Transverse colon (tissue), 4 donors: ENCODE measurements at regions not wholly inside any gene's neighbourhood (a gene's known extent, or its start where the extent isn't known, plus 50 kb on each side); places are given as distances from the start of the nearest gene placed in this dataset.

ENCODE experiments used
- DNase-seq: peaks from one replicate; pipeline ENCODE4 v3.0.0-alpha.2; 2019
- H3K27ac ChIP-seq, 4 donors: fragments of 200-600 bp; sonication (generic); 2 replicates each; pipeline ENCODE4 v1.5.1; 2016 to 2018; ENCODE audit warnings: inconsistent platforms in 4 of 4
- H3K27me3 ChIP-seq: fragments of 200-600 bp; sonication (generic); 2 replicates; pipeline ENCODE4 v1.5.1; 2017; ENCODE audit warnings: inconsistent platforms
- H3K36me3 ChIP-seq, 4 donors: fragments of 200-600 bp; sonication (generic); 2 replicates each; pipeline ENCODE4 v1.5.1; 2017 to 2019; ENCODE audit warnings: inconsistent platforms in 4 of 4
- H3K4me1 ChIP-seq, 4 donors: fragments of 200-600 bp; sonication (generic); 2 replicates each; pipeline ENCODE4 v1.5.1; 2017 to 2020; ENCODE audit warnings: inconsistent platforms in 4 of 4
- H3K4me3 ChIP-seq, 4 donors: fragments of 200-600 bp; sonication (generic); 1 replicate in 1 of 4; 2 replicates in 3 of 4; pipeline versions ENCODE4 v1.5.1 to v1.6.1; 2017 to 2019; ENCODE audit warnings: inconsistent platforms in 4 of 4
- H3K9me3 ChIP-seq, 2 donors: fragments of 200-600 bp; sonication (generic); 2 replicates each; pipeline ENCODE4 v1.5.1; 2017 to 2019; ENCODE audit warnings: inconsistent platforms in 2 of 2
- CTCF ChIP-seq, 5 experiments: fragments of 200-600 bp in 3 of 5; fragments of 450-650 bp in 2 of 5; sonication (generic) in 3 of 5; IDR thresholded peaks; 1 replicate in 2 of 5; 2 replicates in 3 of 5; pipeline ENCODE4 v1.5.1; 2016 to 2017; ENCODE audit warnings: antibody characterized with exemption in 5 of 5, inconsistent platforms in 3 of 5, mild to moderate bottlenecking in 2 of 5, moderate library complexity in 1 of 5
- EP300 ChIP-seq: sonication (generic); formaldehyde crosslinking; IDR thresholded peaks from one replicate; pipeline ENCODE4 v1.6.1; 2017; ENCODE audit warnings: antibody characterized with exemption, low read depth
- POLR2A ChIP-seq: fragments of 450-650 bp; IDR thresholded peaks from one replicate; pipeline ENCODE4 v1.6.1; 2016; ENCODE audit warnings: antibody characterized with exemption, mild to moderate bottlenecking, moderate library complexity
- POLR2AphosphoS5 ChIP-seq, 3 donors: sonication (generic); formaldehyde crosslinking; IDR thresholded peaks; one replicate each; pipeline ENCODE4 v1.6.1; 2016; ENCODE audit warnings: antibody characterized with exemption in 3 of 3
- WGBS, 2 donors: methylation state at CpG; one replicate each; pipeline ENCODE4 v1.1.5; 2018; ENCODE audit warnings: low coverage in 1 of 2; 5-methylcytosine and 5-hydroxymethylcytosine counted together
- in situ Hi-C, 4 donors: fragments of 200-750 bp; cut with MboI; loops; one replicate each; pipeline versions ENCODE4 v1.15.0 to v1.15.1; 2017; ENCODE audit warnings: low sequenced_read_pairs in 3 of 4, low pct_ligation_motif_present in 1 of 4, low pct_unique_long_range_greater_than_20kb in 1 of 4
- intact Hi-C: fragments of 100-400 bp; cut with DNase I; formaldehyde crosslinking; loops from one replicate; pipeline ENCODE4 v1.15.1; 2023; ENCODE audit warnings: low total_unique reads

DNA sequence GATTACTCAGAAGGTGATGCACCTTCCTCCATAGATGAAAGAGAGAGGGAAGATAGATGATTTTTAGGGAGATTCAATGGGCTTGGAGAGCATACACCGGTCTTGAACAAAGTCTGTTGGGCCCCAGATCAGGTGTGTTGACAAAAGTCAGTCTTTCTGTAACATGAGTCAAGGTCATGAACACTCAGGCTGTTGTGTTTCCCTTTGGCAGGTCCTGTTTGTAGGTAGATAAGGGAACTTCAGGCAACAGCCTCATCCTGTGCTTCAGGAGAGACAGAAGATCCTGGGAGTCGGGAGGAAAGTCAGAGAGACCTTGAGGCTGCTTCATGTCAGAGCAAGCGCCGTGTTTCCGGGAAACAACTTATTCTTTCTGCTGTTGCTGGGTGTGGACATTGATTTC lies 703.1 kb downstream of the BRD1 start:
- in situ Hi-C loops: no loop called here
- intact Hi-C loops: no loop called here
- no peaks in the 10 kb centered on the region for H3K36me3 ChIP-seq
- no peak overlapping the region for H3K27ac ChIP-seq
- 57% methylated on average over 5 of the region's 5 CpGs; no CpG with 5 or more reads in 1 of the 2 donors for WGBS, 2 donors
- H3K9me3 ChIP-seq: no peaks in the 10 kb centered on the region
- no peak overlapping the region for H3K4me3 ChIP-seq
- H3K4me1 ChIP-seq: no peaks in the 10 kb centered on the region
- DNase-seq: no peak
- TF ChIP-seq EP300: no peak
- no peak for TF ChIP-seq POLR2AphosphoS5 (IDR thresholded peaks at IDR 0.05)
- no peak for TF ChIP-seq POLR2A
- no peak for TF ChIP-seq CTCF (IDR thresholded peaks at IDR 0.05)
- H3K27me3 ChIP-seq: peaks cover 6% of the 10 kb centered on the region

- Histone ChIP-seq H3K27ac (no peak overlapping the region), H3K4me3 (no peak overlapping the region), H3K27me3 (peaks cover 6% of the 10 kb centered on the region), H3K36me3 (no peaks in the 10 kb centered on the region), H3K4me1 (no peaks in the 10 kb centered on the region), H3K9me3 (no peaks in the 10 kb centered on the region)
- DNase-seq: no peak
- in situ Hi-C loops: no loop called here
- TF ChIP-seq POLR2A: no peak
- 67 to 78% methylated on average over 10 to 11 of the region's 11 CpGs for WGBS, 2 donors
- intact Hi-C loops: no loop called here
Observed at GRCh38 chr22:49123621-49124192, 704.0 kb downstream of the BRD1 start.

DNA sequence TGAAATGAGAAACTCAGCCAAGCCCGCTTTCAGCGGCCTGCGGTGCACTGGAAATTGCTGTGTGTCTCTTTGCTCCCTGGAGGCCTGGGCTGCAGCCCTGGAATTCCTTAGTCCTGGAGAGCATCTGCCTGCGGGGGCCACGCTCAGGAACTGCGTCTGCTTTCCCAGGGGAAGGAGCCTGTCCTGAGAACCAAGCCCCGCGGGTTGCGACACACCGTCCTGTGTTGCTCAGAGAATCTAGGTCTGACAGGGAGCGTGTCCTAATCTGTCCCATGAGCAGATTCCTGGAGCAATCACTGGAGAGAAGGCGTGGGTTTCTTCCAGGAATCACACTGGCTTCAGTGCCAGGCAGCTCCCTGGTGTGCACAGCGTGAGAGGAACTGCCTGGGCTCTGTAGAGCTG lies 708.1 kb downstream of the BRD1 start:
- intact Hi-C loops (no loop called here), in situ Hi-C loops (no loop called here)
- Histone ChIP-seq H3K4me1 (no peaks in the 10 kb centered on the region), H3K36me3 (no peaks in the 10 kb centered on the region), H3K4me3 (no peak overlapping the region), H3K27ac (no peak overlapping the region), H3K9me3 (no peaks in the 10 kb centered on the region), H3K27me3 (no peaks in the 10 kb centered on the region)
- 61% methylated on average over 13 of the region's 13 CpGs; no CpG with 5 or more reads in 1 of the 2 donors for WGBS, 2 donors
- TF ChIP-seq CTCF (IDR thresholded peaks at IDR 0.05): no peak
- TF ChIP-seq POLR2AphosphoS5 (IDR thresholded peaks at IDR 0.05): no peak
- TF ChIP-seq EP300: no peak
- TF ChIP-seq POLR2A: no peak
- no peak for DNase-seq

- Histone ChIP-seq H3K4me3 (no peak overlapping the region), H3K27ac (no peak overlapping the region), H3K4me1 (no peaks in the 10 kb centered on the region), H3K9me3 (no peaks in the 10 kb centered on the region), H3K36me3 (no peaks in the 10 kb centered on the region), H3K27me3 (no peaks in the 10 kb centered on the region)
- intact Hi-C loops: no loop called here
- no peak for DNase-seq
- in situ Hi-C loops: no loop called here
- WGBS, 2 donors: 91 to 93% methylated on average over 12 to 17 of the region's 17 CpGs
- TF ChIP-seq CTCF (IDR thresholded peaks at IDR 0.05): no peak
- no peak for TF ChIP-seq POLR2AphosphoS5 (IDR thresholded peaks at IDR 0.05)
- TF ChIP-seq EP300: no peak
- no peak for TF ChIP-seq POLR2A
Observed at GRCh38 chr22:49118065-49118464, 709.6 kb downstream of the BRD1 start.

- Histone ChIP-seq H3K27ac (no peak overlapping the region), H3K4me1 (no peaks in the 10 kb centered on the region), H3K36me3 (no peaks in the 10 kb centered on the region), H3K9me3 (no peaks in the 10 kb centered on the region), H3K27me3 (no peaks in the 10 kb centered on the region), H3K4me3 (no peak overlapping the region)
- no peak for DNase-seq
- intact Hi-C loops (no loop called here), in situ Hi-C loops (no loop called here)
- TF ChIP-seq EP300: no peak
- TF ChIP-seq CTCF (IDR thresholded peaks at IDR 0.05): no peak
- no peak for TF ChIP-seq POLR2A
- TF ChIP-seq POLR2AphosphoS5 (IDR thresholded peaks at IDR 0.05): no peak
- 71% methylated on average over 7 of the region's 7 CpGs; no CpG with 5 or more reads in 1 of the 2 donors for WGBS, 2 donors
Observed at GRCh38 chr22:49117486-49117885, 710.2 kb downstream of the BRD1 start.
